Skeletal muscle tissue (tissue), 3 donors: ENCODE measurements at regions not wholly inside any gene's neighbourhood (a gene's known extent, or its start where the extent isn't known, plus 50 kb on each side); places are given as distances from the start of the nearest gene placed in this dataset.

Experiments used
- H3K27ac ChIP-seq: one replicate; pipeline ENCODE4 v1.7.0; 2013; ENCODE audit warnings: mild to moderate bottlenecking, low read depth, low read length, inconsistent platforms
- H3K27me3 ChIP-seq, 3 donors: one replicate each; pipeline ENCODE4 v1.7.0; 2013; ENCODE audit warnings: low read length in 3 of 3; ENCODE audit not compliant: control insufficient read depth in 3 of 3, insufficient read depth in 3 of 3
- H3K36me3 ChIP-seq, 3 donors: one replicate each; pipeline ENCODE4 v1.7.0; 2013; ENCODE audit warnings: low read length in 3 of 3; ENCODE audit not compliant: control insufficient read depth in 3 of 3, insufficient read depth in 3 of 3
- H3K4me1 ChIP-seq, 3 donors: one replicate each; pipeline ENCODE4 v1.7.0; 2013; ENCODE audit warnings: low read length in 3 of 3, mild to moderate bottlenecking in 3 of 3; ENCODE audit not compliant: control insufficient read depth in 3 of 3, insufficient read depth in 3 of 3
- H3K4me3 ChIP-seq, 3 donors: one replicate each; pipeline ENCODE4 v1.7.0; 2013; ENCODE audit warnings: low read length in 3 of 3
- H3K9ac ChIP-seq, 3 donors: one replicate each; pipeline ENCODE4 v1.7.0; 2013; ENCODE audit warnings: low read length in 3 of 3, mild to moderate bottlenecking in 3 of 3, moderate library complexity in 2 of 3, low read depth in 1 of 3
- H3K9me3 ChIP-seq, 3 donors: one replicate each; pipeline ENCODE4 v1.7.0; 2013; ENCODE audit warnings: low read length in 3 of 3; ENCODE audit not compliant: control insufficient read depth in 3 of 3
- donor health status: Osteomylitis.

GRCh38 chr12:24307153-24307552, 357.7 kb upstream of the SOX5 start:
- no peak overlapping the region for H3K9ac ChIP-seq
- H3K36me3 ChIP-seq: no peaks in the 10 kb centered on the region
- H3K27me3 ChIP-seq: no peaks in the 10 kb centered on the region
- H3K4me3 ChIP-seq: no peak overlapping the region
- no peak overlapping the region for H3K27ac ChIP-seq
- H3K4me1 ChIP-seq: no peaks in the 10 kb centered on the region
- H3K9me3 ChIP-seq: no peaks in the 10 kb centered on the region

DNA sequence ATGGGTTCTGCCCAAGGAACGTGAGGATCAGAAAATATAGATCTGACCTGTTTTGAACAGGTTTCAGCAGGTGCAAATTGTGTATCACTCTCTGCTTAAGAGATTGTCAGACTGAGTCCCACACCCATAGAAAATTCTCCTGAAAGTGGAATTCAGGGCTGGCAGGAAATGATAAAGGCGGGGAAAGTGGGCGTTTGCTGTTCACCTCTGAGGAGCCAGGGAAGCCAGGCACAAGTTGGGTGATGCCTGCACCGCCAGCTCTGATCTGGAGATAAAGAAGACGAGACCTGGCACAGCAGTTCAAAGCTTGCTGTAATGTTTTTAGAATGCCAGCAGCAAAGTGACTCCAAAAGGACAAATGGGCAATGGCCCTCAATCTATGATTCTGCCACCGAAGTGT, 356.5 kb upstream of the SOX5 start:
- Histone ChIP-seq H3K4me3 (no peak overlapping the region), H3K9ac (no peak overlapping the region), H3K27ac (no peak overlapping the region), H3K27me3 (no peaks in the 10 kb centered on the region), H3K36me3 (no peaks in the 10 kb centered on the region), H3K9me3 (no peaks in the 10 kb centered on the region), H3K4me1 (no peaks in the 10 kb centered on the region)

GRCh38 chr12:24304285-24304684, 354.8 kb upstream of the SOX5 start:
- no peaks in the 10 kb centered on the region for H3K9me3 ChIP-seq
- H3K36me3 ChIP-seq: no peaks in the 10 kb centered on the region
- no peaks in the 10 kb centered on the region for H3K27me3 ChIP-seq
- H3K9ac ChIP-seq: no peak overlapping the region
- H3K4me3 ChIP-seq: no peak overlapping the region
- no peaks in the 10 kb centered on the region for H3K4me1 ChIP-seq
- no peak overlapping the region for H3K27ac ChIP-seq

DNA sequence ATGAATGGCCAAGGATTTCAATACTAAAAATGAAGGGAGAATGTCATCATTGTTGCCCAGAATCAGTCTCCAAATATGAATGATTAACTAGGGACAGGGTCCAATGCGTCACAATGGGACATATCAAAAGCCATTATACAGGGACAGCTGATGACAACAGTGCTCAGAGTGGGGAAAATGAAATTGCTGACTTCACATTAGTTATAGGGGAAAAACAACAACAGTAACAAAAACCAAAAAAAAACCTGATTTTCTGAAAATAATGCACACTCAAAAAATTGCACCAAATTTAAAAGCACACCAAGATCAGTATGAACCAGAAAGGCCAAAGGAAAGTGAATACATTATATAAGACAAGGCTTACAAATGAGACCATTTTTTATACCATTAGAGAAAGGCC, 353.2 kb upstream of the SOX5 start:
- no peak overlapping the region for H3K4me3 ChIP-seq
- H3K4me1 ChIP-seq: no peaks in the 10 kb centered on the region
- H3K9ac ChIP-seq: no peak overlapping the region
- H3K27ac ChIP-seq: no peak overlapping the region
- H3K36me3 ChIP-seq: no peaks in the 10 kb centered on the region
- no peaks in the 10 kb centered on the region for H3K9me3 ChIP-seq
- no peaks in the 10 kb centered on the region for H3K27me3 ChIP-seq

DNA sequence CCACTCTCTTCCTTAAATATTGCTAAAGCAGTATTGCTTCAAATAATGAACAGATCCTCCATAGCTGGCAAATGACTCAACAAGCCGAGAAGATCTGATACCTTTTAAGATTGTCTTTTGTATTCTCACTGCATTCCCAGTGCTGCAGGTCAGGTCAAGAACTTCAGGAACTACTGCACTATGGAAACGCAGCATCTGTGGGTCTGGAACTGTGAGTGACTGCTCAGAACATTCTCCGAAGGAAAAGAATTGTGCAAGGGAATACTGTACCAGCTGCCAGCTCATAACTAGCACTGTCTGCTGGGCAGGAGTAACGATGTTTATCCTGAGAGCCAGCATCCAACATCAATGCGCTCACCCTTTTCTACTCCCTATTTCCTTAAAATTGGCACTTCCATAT, 348.0 kb upstream of the SOX5 start:
- H3K36me3 ChIP-seq: no peaks in the 10 kb centered on the region
- H3K9ac ChIP-seq: no peak overlapping the region

DNA sequence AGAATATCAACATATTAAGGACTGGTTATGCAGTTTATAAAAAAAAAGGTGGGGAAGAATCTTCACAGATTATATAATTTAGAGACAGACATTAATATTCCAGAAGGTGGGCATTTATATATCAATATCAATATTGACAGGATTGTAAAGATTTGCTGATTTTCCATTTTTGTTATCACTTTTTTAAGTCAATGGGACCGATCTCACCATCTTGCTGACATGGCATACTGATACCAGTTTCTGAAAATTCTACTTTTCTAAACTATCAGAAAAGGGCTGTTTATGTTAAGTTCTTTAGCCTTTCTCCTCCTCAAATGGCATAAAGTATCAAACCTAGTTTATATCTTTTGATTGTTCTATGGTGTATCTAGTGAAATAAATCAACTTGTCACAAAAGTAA, 344.1 kb upstream of the SOX5 start:
- H3K27ac ChIP-seq: no peak overlapping the region
- peaks cover 0 to 3% (median 0%) of the 10 kb centered on the region in 3 donors for H3K9me3 ChIP-seq
- H3K27me3 ChIP-seq: no peaks in the 10 kb centered on the region
- no peaks in the 10 kb centered on the region for H3K36me3 ChIP-seq
- no peaks in the 10 kb centered on the region for H3K4me1 ChIP-seq
- no peak overlapping the region for H3K9ac ChIP-seq
- H3K4me3 ChIP-seq: no peak overlapping the region

More for the DNA sequence above, 348.0 kb upstream of the SOX5 start:
- Histone ChIP-seq H3K4me1 (no peaks in the 10 kb centered on the region), H3K4me3 (no peak overlapping the region), H3K27ac (no peak overlapping the region), H3K9me3 (no peaks in the 10 kb centered on the region), H3K27me3 (no peaks in the 10 kb centered on the region)

DNA sequence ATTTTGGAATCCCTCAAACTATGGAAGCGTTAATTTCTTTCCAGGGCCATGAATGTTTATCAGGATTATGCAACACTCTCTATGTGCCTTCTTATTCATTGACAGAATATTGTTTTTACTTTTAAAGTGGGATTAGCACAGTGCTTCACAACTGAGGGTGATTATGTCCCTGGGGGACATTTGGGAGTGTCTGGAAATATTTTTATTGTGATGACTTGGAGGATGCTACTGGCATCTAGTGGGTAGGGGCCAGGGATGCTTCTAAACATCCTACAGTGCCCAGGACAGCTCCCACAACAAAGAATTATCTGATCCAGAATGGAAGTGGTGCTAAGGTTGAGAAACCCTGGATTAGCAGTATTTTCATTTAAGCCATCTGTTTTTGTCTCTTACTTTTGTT, 338.5 kb upstream of the SOX5 start:
- Histone ChIP-seq H3K4me1 (no peaks in the 10 kb centered on the region), H3K27me3 (no peaks in the 10 kb centered on the region), H3K4me3 (no peak overlapping the region), H3K36me3 (no peaks in the 10 kb centered on the region), H3K9me3 (peaks cover 0 to 3% (median 0%) of the 10 kb centered on the region in 3 donors), H3K27ac (no peak overlapping the region), H3K9ac (no peak overlapping the region)

DNA sequence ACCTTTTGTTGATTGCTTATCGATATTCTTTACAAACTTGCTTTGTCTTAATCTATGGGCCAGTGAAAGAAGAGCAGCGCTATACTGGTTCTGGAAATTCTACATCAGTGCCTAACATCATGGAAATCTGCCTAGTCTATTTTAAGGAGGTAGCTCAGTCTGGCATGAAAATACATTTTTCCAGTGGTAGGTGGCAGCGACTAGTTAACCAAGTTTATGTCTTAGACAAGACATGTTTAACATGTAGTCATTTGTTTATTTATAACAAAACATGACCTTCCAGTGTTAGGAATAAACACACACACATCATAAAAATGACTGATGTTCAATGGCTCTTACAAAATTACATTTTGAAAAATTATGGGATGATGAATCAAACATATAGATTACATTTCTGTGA, 336.0 kb upstream of the SOX5 start:
- no peaks in the 10 kb centered on the region for H3K27me3 ChIP-seq
- H3K4me3 ChIP-seq: no peak overlapping the region
- no peak overlapping the region for H3K27ac ChIP-seq
- H3K9ac ChIP-seq: no peak overlapping the region
- no peaks in the 10 kb centered on the region for H3K9me3 ChIP-seq
- H3K36me3 ChIP-seq: no peaks in the 10 kb centered on the region
- no peaks in the 10 kb centered on the region for H3K4me1 ChIP-seq

GRCh38 chr12:24281341-24281740, 331.9 kb upstream of the SOX5 start:
- no peaks in the 10 kb centered on the region for H3K36me3 ChIP-seq
- no peak overlapping the region for H3K9ac ChIP-seq
- H3K4me3 ChIP-seq: no peak overlapping the region
- H3K9me3 ChIP-seq: no peaks in the 10 kb centered on the region
- H3K27me3 ChIP-seq: no peaks in the 10 kb centered on the region
- H3K4me1 ChIP-seq: no peaks in the 10 kb centered on the region
- no peak overlapping the region for H3K27ac ChIP-seq

DNA sequence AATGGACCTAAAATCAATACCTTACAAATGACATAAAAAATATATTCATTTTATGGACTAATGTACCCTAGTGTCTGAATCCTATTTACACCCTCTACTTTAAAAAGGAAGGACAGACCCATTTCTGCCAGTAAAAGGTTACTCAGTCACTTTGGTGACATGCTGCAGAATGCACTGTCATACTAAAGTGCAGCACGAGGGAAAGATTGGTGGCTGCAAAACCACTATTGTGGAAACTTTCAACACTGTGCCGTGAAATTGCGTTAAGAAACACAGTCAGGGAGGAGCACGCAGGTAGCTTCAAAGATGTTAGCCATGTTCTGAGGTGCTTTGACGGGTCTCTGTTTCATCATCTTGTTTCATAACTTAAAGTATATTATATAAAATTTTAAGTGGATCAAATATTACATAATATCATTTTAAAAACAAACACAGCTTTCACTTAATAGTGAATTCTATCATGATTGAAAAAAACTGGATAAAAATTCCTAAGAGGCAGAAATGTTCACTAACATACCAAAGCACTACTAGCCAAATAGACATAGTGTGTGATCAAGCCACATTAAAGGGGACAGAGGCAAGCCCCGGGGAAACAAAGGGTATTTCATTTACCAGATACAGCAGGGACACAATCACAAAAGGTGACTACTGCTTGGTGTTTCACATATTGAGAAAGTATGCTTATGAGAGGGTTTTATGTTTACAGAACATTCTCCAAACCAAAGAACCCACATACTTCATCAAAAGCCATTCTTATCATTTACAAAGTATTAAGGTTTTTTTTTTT, 330.8 kb upstream of the SOX5 start:
- no peaks in the 10 kb centered on the region for H3K27me3 ChIP-seq
- no peak overlapping the region for H3K4me3 ChIP-seq
- H3K4me1 ChIP-seq: no peaks in the 10 kb centered on the region
- H3K9ac ChIP-seq: no peak overlapping the region
- no peaks in the 10 kb centered on the region for H3K9me3 ChIP-seq
- H3K36me3 ChIP-seq: no peaks in the 10 kb centered on the region
- H3K27ac ChIP-seq: no peak overlapping the region
